ENCODE measurements at regions not wholly inside any gene's neighbourhood (a gene's known extent, or its start where the extent isn't known, plus 50 kb on each side); places are given as distances from the start of the nearest gene placed in this dataset.
A peak's percentile ranks its signal among the peaks of the same experiment; 100 is the strongest.

GRCh38 chr11:90321018-90321417 lies 98.2 kb upstream of the CHORDC1 start:
- TF ChIP-seq CTCF (IDR thresholded peaks at IDR 0.05; ENCODE audit: low read depth, low read length) = no peak
- no peak overlapping the region for H3K4me3 ChIP-seq (replicated peaks in 1 of 2; ENCODE audit: low read depth in 2 of 2, low read length in 2 of 2)
- no peak for DNase-seq (ENCODE audit: low read depth in 2 of 2)

GRCh38 chr11:90318651-90319050 lies 95.8 kb upstream of the CHORDC1 start:
- no peak for TF ChIP-seq CTCF (IDR thresholded peaks at IDR 0.05; ENCODE audit: low read depth, low read length)
- H3K4me3 ChIP-seq (replicated peaks in 1 of 2; ENCODE audit: low read depth in 2 of 2, low read length in 2 of 2) = no peak overlapping the region
- DNase-seq (ENCODE audit: low read depth in 2 of 2) = no peak

- no peak overlapping the region for H3K4me3 ChIP-seq (replicated peaks in 1 of 2; ENCODE audit: low read depth in 2 of 2, low read length in 2 of 2)
- TF ChIP-seq CTCF (IDR thresholded peaks at IDR 0.05; ENCODE audit: low read depth, low read length) = no peak
- DNase-seq (ENCODE audit: low read depth in 2 of 2) = no peak
These were observed 87.4 kb upstream of the CHORDC1 start for GRCh38 chr11:90310210-90310609.

DNA sequence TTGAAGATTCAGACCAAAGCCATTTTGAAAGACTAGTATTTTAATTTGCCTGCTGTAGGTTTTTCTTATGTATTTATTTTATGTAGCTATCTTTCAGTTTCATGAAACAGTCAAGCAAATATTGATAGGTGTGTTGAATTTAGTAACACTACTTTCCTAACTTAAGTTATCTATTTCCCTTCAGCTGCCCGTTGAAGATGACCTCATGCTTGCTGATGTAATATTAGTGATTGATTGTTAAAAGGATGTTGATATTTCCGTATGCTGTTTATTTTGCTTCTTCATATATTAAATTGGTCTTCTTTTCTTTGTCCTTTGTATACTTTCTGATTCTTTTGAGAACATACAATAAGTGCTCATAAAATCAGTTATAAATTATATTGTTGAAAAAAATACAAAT lies 86.8 kb upstream of the CHORDC1 start:
- no peak for DNase-seq (ENCODE audit: low read depth in 2 of 2)
- TF ChIP-seq CTCF (IDR thresholded peaks at IDR 0.05; ENCODE audit: low read depth, low read length) = no peak

DNA sequence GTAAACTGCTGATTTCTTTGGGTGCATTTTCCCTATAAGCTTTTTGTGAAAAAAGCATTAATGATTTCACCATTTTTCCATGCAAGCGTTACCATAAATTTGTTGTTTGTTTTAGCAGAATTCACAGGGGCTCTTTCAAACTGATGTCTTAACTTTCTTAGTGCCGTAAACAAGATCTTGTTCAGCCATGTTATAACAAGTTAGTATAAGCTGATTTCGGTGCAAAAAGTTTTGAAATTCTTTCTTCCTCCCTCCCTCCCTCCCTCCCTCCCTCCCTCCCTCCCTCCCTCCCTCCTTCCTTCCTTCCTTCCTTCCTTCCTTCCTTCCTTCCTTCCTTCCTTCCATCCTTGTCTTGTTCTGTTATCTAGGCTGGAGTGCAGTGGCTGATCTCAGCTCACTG lies 71.7 kb upstream of the CHORDC1 start:
- no peak overlapping the region for H3K4me3 ChIP-seq (replicated peaks in 1 of 2; ENCODE audit: low read depth in 2 of 2, low read length in 2 of 2)
- TF ChIP-seq CTCF (IDR thresholded peaks at IDR 0.05; ENCODE audit: low read depth, low read length) = no peak
- no peak for DNase-seq (ENCODE audit: low read depth in 2 of 2)

More for the DNA sequence above, 86.8 kb upstream of the CHORDC1 start:
- H3K4me3 ChIP-seq (replicated peaks in 1 of 2; ENCODE audit: low read depth in 2 of 2, low read length in 2 of 2) = no peak overlapping the region

GRCh38 chr11:90294091-90294490 lies 71.2 kb upstream of the CHORDC1 start:
- DNase-seq (ENCODE audit: low read depth in 2 of 2) = no peak
- TF ChIP-seq CTCF (IDR thresholded peaks at IDR 0.05; ENCODE audit: low read depth, low read length) = no peak
- H3K4me3 ChIP-seq (replicated peaks in 1 of 2; ENCODE audit: low read depth in 2 of 2, low read length in 2 of 2) = no peak overlapping the region

- peak; percentile 16 to 31 for DNase-seq (ENCODE audit: low read depth in 2 of 2)
- TF ChIP-seq CTCF (IDR thresholded peaks at IDR 0.05; ENCODE audit: low read depth, low read length) = peak; percentile 43
- no peak overlapping the region for H3K4me3 ChIP-seq (replicated peaks in 1 of 2; ENCODE audit: low read depth in 2 of 2, low read length in 2 of 2)
These were observed 65.5 kb upstream of the CHORDC1 start for GRCh38 chr11:90288212-90288821.

Data from cardiac fibroblast (primary cell).